ENCODE measurements at regions not wholly inside any gene's neighbourhood (a gene's known extent, or its start where the extent isn't known, plus 50 kb on each side); places are given as distances from the start of the nearest gene placed in this dataset.

DNA sequence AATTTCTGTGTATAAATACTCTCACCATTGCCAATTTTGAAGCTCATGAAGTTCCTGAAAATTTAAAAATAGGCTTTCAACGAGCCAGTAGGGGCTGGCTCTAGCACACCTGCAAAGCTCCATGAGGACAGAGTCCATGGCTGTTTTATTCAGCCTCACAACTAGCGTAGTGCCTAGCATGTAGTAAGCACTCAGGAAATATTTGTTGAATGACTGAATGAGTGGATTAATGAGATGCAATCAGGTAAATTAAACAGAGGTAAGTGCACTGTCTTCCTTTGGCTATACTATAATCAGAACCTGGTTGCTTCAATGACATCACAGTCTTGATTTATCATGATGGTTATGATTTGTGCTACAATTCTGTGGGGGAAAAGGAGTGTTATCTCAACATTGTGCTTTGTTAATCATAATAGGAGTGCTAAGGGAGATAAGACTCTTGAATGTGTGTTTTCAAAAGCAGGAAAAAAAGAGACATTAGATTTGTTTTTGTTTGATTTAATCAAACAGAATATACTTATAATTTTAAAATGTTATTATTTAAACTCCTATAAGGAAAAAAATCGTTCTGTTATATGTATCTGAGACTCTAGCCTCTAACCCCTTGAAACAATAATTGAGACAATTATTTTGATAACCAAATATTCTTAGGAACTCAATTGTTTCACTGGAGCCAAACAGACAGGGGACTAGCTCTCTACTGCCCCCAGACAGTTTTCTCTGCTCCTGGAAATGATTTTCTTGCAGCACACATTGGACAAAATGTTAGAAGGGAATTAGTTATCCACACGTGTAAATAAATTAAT lies 171.7 kb upstream of the ATP11B start:
- CTCF ChIA-PET: no interaction called here
- intact Hi-C loops (cut with micrococcal nuclease; ENCODE audit: unreplicated experiment): no loop called here
- H3K9me3 ChIP-seq (ENCODE audit: low read depth, low read length, poor library complexity, severe bottlenecking): no peaks in the 10 kb centered on the region
- H3K27ac ChIP-seq (ENCODE audit: low read depth, low read length, poor library complexity, severe bottlenecking): no peak overlapping the region
- no peaks in the 10 kb centered on the region for H3K4me1 ChIP-seq (ENCODE audit: insufficient read depth, low read length, poor library complexity, severe bottlenecking)
- no peaks in the 10 kb centered on the region for H3K27me3 ChIP-seq (replicated peaks; ENCODE audit: insufficient read depth, low read depth, low read length, poor library complexity)
- no TSS peak for BruUV-seq (replicated peaks)
- no peak for DNase-seq (ENCODE audit: low spot score)
- TF ChIP-seq EZH2 (IDR thresholded peaks at IDR 0.05; ENCODE audit: borderline replicate concordance, low read depth, low read length, poor library complexity, severe bottlenecking): no peak
- TF ChIP-seq, protein P1, sequence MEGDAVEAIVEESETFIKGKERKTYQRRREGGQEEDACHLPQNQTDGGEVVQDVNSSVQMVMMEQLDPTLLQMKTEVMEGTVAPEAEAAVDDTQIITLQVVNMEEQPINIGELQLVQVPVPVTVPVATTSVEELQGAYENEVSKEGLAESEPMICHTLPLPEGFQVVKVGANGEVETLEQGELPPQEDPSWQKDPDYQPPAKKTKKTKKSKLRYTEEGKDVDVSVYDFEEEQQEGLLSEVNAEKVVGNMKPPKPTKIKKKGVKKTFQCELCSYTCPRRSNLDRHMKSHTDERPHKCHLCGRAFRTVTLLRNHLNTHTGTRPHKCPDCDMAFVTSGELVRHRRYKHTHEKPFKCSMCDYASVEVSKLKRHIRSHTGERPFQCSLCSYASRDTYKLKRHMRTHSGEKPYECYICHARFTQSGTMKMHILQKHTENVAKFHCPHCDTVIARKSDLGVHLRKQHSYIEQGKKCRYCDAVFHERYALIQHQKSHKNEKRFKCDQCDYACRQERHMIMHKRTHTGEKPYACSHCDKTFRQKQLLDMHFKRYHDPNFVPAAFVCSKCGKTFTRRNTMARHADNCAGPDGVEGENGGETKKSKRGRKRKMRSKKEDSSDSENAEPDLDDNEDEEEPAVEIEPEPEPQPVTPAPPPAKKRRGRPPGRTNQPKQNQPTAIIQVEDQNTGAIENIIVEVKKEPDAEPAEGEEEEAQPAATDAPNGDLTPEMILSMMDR (conservative IDR thresholded peaks at IDR 0.05; ENCODE audit: low read depth, low read length): peak; percentile 53
- no peaks in the 10 kb centered on the region for H3K36me3 ChIP-seq (ENCODE audit: insufficient read depth, low read length, poor library complexity, severe bottlenecking)
- POLR2A ChIA-PET (ENCODE audit: low non-redundant PET): no interaction called here
- H3K4me3 ChIP-seq (ENCODE audit: low read depth, low read length, poor library complexity, severe bottlenecking): no peak overlapping the region

DNA sequence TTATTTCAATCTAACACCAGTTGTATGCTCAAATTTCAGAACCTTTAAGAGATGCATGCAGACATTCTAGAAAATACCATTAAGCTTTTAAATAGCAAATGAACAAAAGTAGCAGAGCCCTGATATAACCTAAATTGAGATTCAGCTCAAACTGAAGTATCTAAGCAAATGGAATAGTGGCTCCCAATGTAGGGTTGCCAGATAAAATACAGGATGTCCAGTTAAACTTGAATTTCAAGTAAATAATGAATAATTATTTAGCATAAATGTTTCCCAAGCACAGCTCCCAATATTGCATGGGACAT lies 171.1 kb upstream of the ATP11B start:
- intact Hi-C loops (cut with micrococcal nuclease; ENCODE audit: unreplicated experiment): no loop called here
- TF ChIP-seq, protein P1 (conservative IDR thresholded peaks at IDR 0.05; ENCODE audit: low read depth, low read length): no peak
- TF ChIP-seq EZH2 (IDR thresholded peaks at IDR 0.05; ENCODE audit: borderline replicate concordance, low read depth, low read length, poor library complexity, severe bottlenecking): no peak
- no peak overlapping the region for H3K4me3 ChIP-seq (ENCODE audit: low read depth, low read length, poor library complexity, severe bottlenecking)
- no peaks in the 10 kb centered on the region for H3K4me1 ChIP-seq (ENCODE audit: insufficient read depth, low read length, poor library complexity, severe bottlenecking)
- BruUV-seq (replicated peaks): no TSS peak
- DNase-seq (ENCODE audit: low spot score): no peak
- H3K27me3 ChIP-seq (replicated peaks; ENCODE audit: insufficient read depth, low read depth, low read length, poor library complexity): no peaks in the 10 kb centered on the region
- H3K9me3 ChIP-seq (ENCODE audit: low read depth, low read length, poor library complexity, severe bottlenecking): no peaks in the 10 kb centered on the region
- H3K36me3 ChIP-seq (ENCODE audit: insufficient read depth, low read length, poor library complexity, severe bottlenecking): no peaks in the 10 kb centered on the region
- CTCF ChIA-PET: no interaction called here
- POLR2A ChIA-PET (ENCODE audit: low non-redundant PET): no interaction called here
- H3K27ac ChIP-seq (ENCODE audit: low read depth, low read length, poor library complexity, severe bottlenecking): no peak overlapping the region

DNA sequence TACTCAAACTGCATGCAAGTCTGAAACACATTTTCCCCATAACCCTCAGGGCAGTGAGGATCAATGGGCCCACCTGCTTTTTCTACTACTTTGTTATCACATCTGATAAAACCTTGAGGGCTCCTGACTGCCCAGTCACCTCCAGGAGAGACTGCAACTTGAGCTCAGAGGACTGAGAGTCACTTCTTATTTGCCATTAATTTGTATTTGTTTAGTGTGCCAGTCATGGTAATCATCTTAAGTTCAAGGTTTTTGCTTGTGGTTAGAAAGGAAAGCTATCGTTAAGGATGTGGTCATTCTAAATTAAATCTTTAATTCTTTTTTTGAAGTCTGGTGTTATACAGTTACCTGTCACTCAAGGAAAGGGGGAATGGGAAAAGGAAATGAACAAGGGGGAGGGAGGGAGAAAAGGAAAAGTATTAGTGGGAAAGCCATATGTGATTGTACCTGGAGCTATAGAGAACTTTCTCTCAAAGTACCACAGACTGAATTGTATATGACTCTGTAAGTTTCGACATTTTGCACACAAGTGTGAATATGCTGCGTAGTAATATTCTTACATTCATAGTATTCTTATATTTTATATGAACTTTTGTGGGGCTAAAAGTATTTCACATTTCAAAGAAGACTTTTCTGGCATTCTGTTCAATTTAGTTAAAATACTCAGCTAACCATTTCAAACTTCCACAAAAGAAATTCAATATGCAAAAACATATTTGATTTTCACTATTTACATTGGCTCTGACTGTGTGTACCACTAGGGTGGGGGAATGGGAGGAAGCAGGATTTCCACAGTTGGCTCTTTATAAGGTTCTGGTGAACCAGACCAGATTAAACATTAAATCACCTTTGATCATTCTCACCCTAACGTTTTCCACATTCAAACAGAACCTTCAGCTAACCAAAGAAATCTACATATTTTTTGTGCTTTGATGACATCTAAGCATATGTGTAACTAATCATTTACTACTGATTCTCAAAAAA lies 166.5 kb upstream of the ATP11B start:
- ChIA-PET CTCF (interaction anchor here (0.6 kb wide), 1 partner anchor 10 kb away, joined by 4 read pairs; no protein-coding TSS in a partner anchor), POLR2A (ENCODE audit: low non-redundant PET) (no interaction called here)
- intact Hi-C loops (cut with micrococcal nuclease; ENCODE audit: unreplicated experiment): no loop called here

More for the DNA sequence above, 166.5 kb upstream of the ATP11B start:
- no peak overlapping the region for H3K4me3 ChIP-seq (ENCODE audit: low read depth, low read length, poor library complexity, severe bottlenecking)
- H3K27ac ChIP-seq (ENCODE audit: low read depth, low read length, poor library complexity, severe bottlenecking): no peak overlapping the region
- H3K4me1 ChIP-seq (ENCODE audit: insufficient read depth, low read length, poor library complexity, severe bottlenecking): no peaks in the 10 kb centered on the region
- H3K36me3 ChIP-seq (ENCODE audit: insufficient read depth, low read length, poor library complexity, severe bottlenecking): no peaks in the 10 kb centered on the region
- BruUV-seq (replicated peaks): no TSS peak
- no peaks in the 10 kb centered on the region for H3K27me3 ChIP-seq (replicated peaks; ENCODE audit: insufficient read depth, low read depth, low read length, poor library complexity)
- H3K9me3 ChIP-seq (ENCODE audit: low read depth, low read length, poor library complexity, severe bottlenecking): no peaks in the 10 kb centered on the region
- TF ChIP-seq EZH2 (IDR thresholded peaks at IDR 0.05; ENCODE audit: borderline replicate concordance, low read depth, low read length, poor library complexity, severe bottlenecking): no peak
- TF ChIP-seq, protein P1 (conservative IDR thresholded peaks at IDR 0.05; ENCODE audit: low read depth, low read length): no peak
- no peak for DNase-seq (ENCODE audit: low spot score)
